B cell (primary cell): ENCODE measurements at regions not wholly inside any gene's neighbourhood (a gene's known extent, or its start where the extent isn't known, plus 50 kb on each side); places are given as distances from the start of the nearest gene placed in this dataset.

Source experiments
- CTCF ChIP-seq: fragments of 200-600 bp; IDR thresholded peaks from one replicate; pipeline ENCODE4 v1.8.0; 2022; ENCODE audit warnings: antibody characterized with exemption, mild to moderate bottlenecking
- EZH2 ChIP-seq: IDR thresholded peaks from 2 replicates; pipeline ENCODE4 v1.6.1; 2012; ENCODE audit warnings: borderline replicate concordance, low read depth, mild to moderate bottlenecking, moderate library complexity, low read length; ENCODE audit not compliant: insufficient read depth, poor library complexity, severe bottlenecking

- TF ChIP-seq CTCF: no peak
- TF ChIP-seq EZH2: no peak
Observed at GRCh38 chr1:60657926-60658325, 424.4 kb upstream of the NFIA start.
